ENCODE measurements at regions not wholly inside any gene's neighbourhood (a gene's known extent, or its start where the extent isn't known, plus 50 kb on each side); places are given as distances from the start of the nearest gene placed in this dataset.

GRCh38 chr18:43543236-43543635, 265.9 kb upstream of the SYT4 start:
- ChIA-PET CTCF (no interaction called here), POLR2A (ENCODE audit: low non-redundant PET) (no interaction called here)
- TF ChIP-seq EZH2 (IDR thresholded peaks at IDR 0.05; ENCODE audit: borderline replicate concordance, low read depth, low read length, poor library complexity, severe bottlenecking) (no peak), CTCF (conservative IDR thresholded peaks at IDR 0.05; ENCODE audit: low read depth, low read length) (no peak)
- H3K36me3 ChIP-seq (ENCODE audit: insufficient read depth, low read length, poor library complexity, severe bottlenecking): no peaks in the 10 kb centered on the region
- intact Hi-C loops (cut with micrococcal nuclease; ENCODE audit: unreplicated experiment): no loop called here
- DNase-seq (ENCODE audit: low spot score): no peak
- no peaks in the 10 kb centered on the region for H3K4me1 ChIP-seq (ENCODE audit: insufficient read depth, low read length, poor library complexity, severe bottlenecking)
- H3K9me3 ChIP-seq (ENCODE audit: low read depth, low read length, poor library complexity, severe bottlenecking): no peaks in the 10 kb centered on the region
- no TSS peak for BruUV-seq (replicated peaks)
- H3K4me3 ChIP-seq (ENCODE audit: low read depth, low read length, poor library complexity, severe bottlenecking): no peak overlapping the region
- H3K27ac ChIP-seq (ENCODE audit: low read depth, low read length, poor library complexity, severe bottlenecking): no peak overlapping the region
- no peaks in the 10 kb centered on the region for H3K27me3 ChIP-seq (replicated peaks; ENCODE audit: insufficient read depth, low read depth, low read length, poor library complexity)

- H3K36me3 ChIP-seq (ENCODE audit: insufficient read depth, low read length, poor library complexity, severe bottlenecking): no peaks in the 10 kb centered on the region
- BruUV-seq (replicated peaks): no TSS peak
- no peak for DNase-seq (ENCODE audit: low spot score)
- no peaks in the 10 kb centered on the region for H3K27me3 ChIP-seq (replicated peaks; ENCODE audit: insufficient read depth, low read depth, low read length, poor library complexity)
- intact Hi-C loops (cut with micrococcal nuclease; ENCODE audit: unreplicated experiment): no loop called here
- no peaks in the 10 kb centered on the region for H3K9me3 ChIP-seq (ENCODE audit: low read depth, low read length, poor library complexity, severe bottlenecking)
- H3K4me3 ChIP-seq (ENCODE audit: low read depth, low read length, poor library complexity, severe bottlenecking): no peak overlapping the region
- H3K27ac ChIP-seq (ENCODE audit: low read depth, low read length, poor library complexity, severe bottlenecking): no peak overlapping the region
- ChIA-PET POLR2A (ENCODE audit: low non-redundant PET) (no interaction called here), CTCF (no interaction called here)
- no peak for TF ChIP-seq EZH2 (IDR thresholded peaks at IDR 0.05; ENCODE audit: borderline replicate concordance, low read depth, low read length, poor library complexity, severe bottlenecking)
- no peak for TF ChIP-seq CTCF (conservative IDR thresholded peaks at IDR 0.05; ENCODE audit: low read depth, low read length)
- H3K4me1 ChIP-seq (ENCODE audit: insufficient read depth, low read length, poor library complexity, severe bottlenecking): no peaks in the 10 kb centered on the region
Measured at GRCh38 chr18:43547456-43547855, 270.2 kb upstream of the SYT4 start.

- DNase-seq (ENCODE audit: low spot score): no peak
- BruUV-seq (replicated peaks): no TSS peak
- TF ChIP-seq EZH2 (IDR thresholded peaks at IDR 0.05; ENCODE audit: borderline replicate concordance, low read depth, low read length, poor library complexity, severe bottlenecking): no peak
- TF ChIP-seq CTCF (conservative IDR thresholded peaks at IDR 0.05; ENCODE audit: low read depth, low read length): no peak
- peaks cover 8% of the 10 kb centered on the region for H3K9me3 ChIP-seq (ENCODE audit: low read depth, low read length, poor library complexity, severe bottlenecking)
- ChIA-PET CTCF (no interaction called here), POLR2A (ENCODE audit: low non-redundant PET) (no interaction called here)
- H3K4me3 ChIP-seq (ENCODE audit: low read depth, low read length, poor library complexity, severe bottlenecking): no peak overlapping the region
- H3K4me1 ChIP-seq (ENCODE audit: insufficient read depth, low read length, poor library complexity, severe bottlenecking): no peaks in the 10 kb centered on the region
- H3K36me3 ChIP-seq (ENCODE audit: insufficient read depth, low read length, poor library complexity, severe bottlenecking): no peaks in the 10 kb centered on the region
- H3K27me3 ChIP-seq (replicated peaks; ENCODE audit: insufficient read depth, low read depth, low read length, poor library complexity): no peaks in the 10 kb centered on the region
- no peak overlapping the region for H3K27ac ChIP-seq (ENCODE audit: low read depth, low read length, poor library complexity, severe bottlenecking)
- intact Hi-C loops (cut with micrococcal nuclease; ENCODE audit: unreplicated experiment): no loop called here
Measured at GRCh38 chr18:43559507-43559906, 282.2 kb upstream of the SYT4 start.

Measured in A673 (cell line).